Erythroblast (primary cell): ENCODE measurements at regions not wholly inside any gene's neighbourhood (a gene's known extent, or its start where the extent isn't known, plus 50 kb on each side); places are given as distances from the start of the nearest gene placed in this dataset.

Source experiments
- DNase-seq, 2 experiments: peaks; one replicate each; lab custom pipeline; 2025; lab: John Stamatoyannopoulos, UW
- GATA1 ChIP-seq: IDR thresholded peaks from 2 replicates; pipeline ENCODE4 v1.6.1; 2011; ENCODE audit warnings: low read depth, mild to moderate bottlenecking, control low read depth, low read length, moderate library complexity
- POLR2A ChIP-seq: IDR thresholded peaks from 2 replicates; pipeline ENCODE4 v1.6.1; 2011; ENCODE audit warnings: mild to moderate bottlenecking, low read length

DNA sequence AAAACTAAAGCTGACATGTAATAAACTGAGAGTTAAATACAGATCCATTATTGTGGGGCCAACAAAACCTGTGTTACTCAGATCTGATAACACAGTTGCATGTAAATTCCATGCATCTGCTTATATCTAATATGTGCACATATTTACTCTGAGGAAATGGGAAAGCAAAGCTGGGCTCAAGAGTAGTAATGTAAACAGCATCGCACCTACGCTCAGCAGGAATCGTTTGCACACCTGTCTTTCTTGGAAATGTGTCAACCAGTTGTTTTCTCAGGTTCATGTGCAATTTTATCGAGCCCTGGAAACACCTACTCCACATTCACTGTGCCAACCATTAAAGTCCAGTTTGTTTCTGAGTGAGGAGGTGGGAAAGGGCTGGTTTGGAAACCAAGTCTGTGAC, 80.3 kb upstream of the CNKSR3 start:
- DNase-seq: no peak
- TF ChIP-seq GATA1 (no peak), POLR2A (no peak)

DNA sequence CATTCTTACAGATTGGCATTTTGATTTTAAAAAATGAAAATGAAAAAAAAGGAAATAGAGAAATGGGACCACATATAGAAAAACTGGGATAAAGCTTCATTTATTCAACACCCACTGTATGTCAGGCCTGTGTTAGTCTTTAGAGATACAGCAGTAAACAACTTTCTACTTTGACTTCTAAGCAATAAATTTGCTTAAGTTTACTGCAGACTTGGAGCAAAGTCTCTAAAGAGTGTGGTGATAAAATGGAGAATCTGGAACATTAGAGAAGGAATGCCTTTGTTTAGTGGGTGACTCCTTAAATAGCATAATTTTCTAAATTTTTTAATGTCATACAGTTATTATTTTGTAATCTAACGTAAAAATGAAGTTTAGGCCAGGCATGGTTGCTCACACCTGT, 80.7 kb upstream of the CNKSR3 start:
- TF ChIP-seq POLR2A (no peak), GATA1 (no peak)

DNA sequence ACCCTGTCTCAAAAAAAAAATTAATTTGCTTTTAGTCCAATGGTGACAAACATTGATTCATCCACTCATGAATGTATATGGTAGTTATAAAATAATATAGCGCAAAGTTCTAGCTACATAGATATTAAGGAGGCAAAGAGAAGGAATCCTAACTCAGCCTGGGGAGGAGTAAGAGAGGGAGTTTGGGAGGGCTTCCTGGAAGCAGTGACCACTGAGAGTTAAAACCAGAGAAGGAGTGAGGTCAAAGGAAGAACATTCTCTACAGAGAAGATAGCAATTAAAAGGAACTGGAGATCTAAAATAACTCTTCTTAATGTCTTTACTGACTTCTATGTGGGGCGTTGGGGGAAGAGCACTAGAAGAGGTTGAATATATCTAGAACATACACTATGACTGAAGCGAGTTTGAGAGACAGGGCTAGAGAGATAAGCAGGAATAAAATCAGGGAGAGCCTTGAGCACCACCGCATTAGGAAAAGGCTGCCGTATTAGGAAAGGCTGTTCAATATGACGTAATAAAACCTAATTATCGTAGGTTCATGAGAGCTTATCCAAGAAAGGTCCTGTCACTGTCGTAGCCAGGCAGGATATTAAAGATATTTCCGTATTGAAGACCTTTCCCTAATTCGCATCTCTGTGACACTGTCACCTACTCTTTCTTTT, 81.8 kb upstream of the CNKSR3 start:
- TF ChIP-seq POLR2A (no peak), GATA1 (no peak)
- no peak for DNase-seq

More for the DNA sequence above, 80.7 kb upstream of the CNKSR3 start:
- DNase-seq: no peak

DNA sequence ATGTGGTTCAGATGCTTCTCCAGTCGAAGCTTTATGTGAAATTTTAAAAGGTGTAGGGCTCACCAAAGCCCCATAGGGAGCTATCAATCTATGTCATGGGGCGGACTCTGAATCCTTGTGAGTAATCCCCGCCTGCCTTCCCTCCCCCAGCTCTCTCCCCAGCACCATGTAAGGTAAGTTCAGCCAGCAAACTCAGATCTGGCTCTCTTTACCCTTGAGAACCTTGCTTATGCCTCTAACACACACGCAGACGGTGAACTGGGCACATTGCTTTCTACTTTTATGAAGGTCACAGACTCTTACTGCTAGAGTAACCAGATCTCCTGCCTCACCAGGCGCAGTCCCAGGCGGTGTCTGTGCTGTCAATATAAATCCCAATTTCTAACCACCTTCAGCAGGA, 82.6 kb upstream of the CNKSR3 start:
- no peak for TF ChIP-seq POLR2A
- no peak for TF ChIP-seq GATA1
- DNase-seq: no peak

DNA sequence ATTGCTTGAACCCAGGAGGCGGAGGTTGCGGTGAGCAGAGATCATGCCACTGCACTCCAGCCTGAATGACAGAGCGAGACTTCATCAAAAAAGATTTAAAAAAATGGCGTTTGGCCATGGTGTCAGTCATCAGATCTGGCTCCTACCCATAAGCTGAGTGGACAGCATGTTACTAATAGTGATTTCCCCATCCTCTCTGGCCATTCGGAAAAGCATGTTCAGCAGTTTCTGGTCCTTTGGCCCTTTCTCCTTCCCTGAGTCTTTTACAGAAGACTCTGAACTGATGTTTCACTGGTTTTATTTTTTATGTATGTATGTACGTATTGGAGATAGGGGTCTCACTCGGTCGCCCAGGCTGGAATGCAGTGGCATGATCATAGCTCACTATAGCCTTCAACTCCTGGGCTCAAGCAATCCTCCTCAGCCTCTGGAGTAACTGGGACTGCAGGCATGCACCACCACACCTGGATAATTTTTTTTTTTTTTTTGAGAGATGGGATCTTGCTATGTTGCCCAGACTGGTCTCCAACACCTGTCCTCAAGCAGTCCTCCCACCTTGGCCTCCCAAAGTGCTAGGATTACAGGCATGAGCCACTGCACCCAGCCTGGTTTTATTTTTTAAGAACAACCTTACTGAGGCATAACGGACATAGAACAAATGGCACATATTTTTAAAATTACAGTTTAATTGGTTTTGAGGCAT, 84.2 kb upstream of the CNKSR3 start:
- no peak for DNase-seq
- TF ChIP-seq POLR2A: no peak
- no peak for TF ChIP-seq GATA1

DNA sequence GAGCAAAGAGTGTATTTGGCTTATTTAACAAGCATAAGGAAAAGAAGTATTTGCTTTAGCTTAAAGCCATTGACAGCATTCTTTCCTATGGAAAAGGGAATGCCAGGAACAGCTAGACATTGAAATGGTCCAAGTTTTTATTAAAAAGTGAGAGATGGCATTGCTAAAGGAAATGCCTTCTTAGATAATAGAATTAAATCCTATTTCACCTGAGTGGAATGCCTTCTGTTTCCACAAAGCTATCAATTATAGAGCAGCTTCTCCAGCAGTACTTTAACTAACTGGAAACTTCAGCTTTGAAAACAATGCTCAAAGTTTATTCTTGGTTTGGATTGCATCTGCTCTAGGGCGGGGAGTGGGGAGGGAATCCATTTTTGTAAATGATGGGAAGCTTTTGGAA, 85.1 kb upstream of the CNKSR3 start:
- TF ChIP-seq GATA1: no peak
- TF ChIP-seq POLR2A: no peak
- DNase-seq: no peak

DNA sequence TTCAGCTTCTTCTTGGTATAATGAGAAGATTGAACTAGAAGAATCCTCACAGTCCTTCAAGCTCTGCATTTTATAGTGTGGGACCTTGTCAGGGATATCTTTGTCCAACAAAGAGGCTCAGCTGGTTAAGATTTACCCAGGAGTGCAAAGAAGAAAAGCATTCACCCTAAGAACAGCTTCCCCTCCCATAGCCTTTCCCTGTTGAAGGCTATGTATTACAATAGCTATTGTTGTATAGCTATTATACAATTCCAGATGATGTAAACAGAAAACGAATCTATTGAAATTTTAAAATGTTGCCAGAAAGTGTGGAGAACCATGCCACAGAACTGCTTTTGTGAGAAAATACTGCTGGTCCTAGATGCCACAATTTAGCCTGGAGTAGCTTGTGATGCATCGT, 85.5 kb upstream of the CNKSR3 start:
- DNase-seq: no peak

DNA sequence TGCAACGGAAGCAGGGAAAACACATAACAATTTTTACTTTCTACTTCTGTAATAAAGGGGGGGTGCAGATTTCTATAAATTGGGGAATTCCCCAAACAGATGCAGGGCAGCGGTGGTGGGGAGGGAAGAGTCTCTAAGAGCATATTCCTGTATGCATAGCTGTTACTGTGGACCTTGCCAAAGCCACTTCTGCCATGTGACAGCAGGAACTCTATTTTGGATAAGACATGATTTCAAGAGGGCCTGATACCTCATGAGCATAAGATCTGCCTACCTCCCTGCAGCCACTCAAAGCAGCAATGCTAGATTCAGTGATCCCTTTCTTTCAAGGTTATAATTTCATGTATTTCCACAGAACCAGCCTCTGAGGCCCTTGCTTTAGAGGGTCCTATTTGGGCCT, 86.2 kb upstream of the CNKSR3 start:
- no peak for TF ChIP-seq POLR2A
- DNase-seq: no peak

More for the DNA sequence above, 85.5 kb upstream of the CNKSR3 start:
- TF ChIP-seq POLR2A (no peak), GATA1 (no peak)

DNA sequence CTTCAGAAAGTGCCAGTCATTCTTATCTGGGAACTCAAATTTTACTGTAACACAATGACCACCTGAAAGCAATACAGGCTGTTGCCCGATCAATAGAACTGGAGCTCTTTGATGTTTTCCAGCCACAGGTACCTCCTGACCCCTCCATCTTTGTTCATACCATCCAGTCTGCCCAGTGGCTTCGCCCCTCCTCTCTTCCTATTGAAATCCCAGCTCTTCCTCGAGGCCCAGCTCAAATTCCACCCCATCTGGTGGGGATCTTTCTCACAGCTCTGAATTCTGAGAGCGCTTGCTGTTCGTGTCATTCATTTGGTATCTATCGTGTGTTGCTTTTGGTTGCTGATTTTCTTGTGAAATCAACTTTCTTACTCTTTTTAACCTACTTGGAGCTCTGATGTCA, 87.9 kb upstream of the CNKSR3 start:
- no peak for DNase-seq
- TF ChIP-seq POLR2A (no peak), GATA1 (no peak)

DNA sequence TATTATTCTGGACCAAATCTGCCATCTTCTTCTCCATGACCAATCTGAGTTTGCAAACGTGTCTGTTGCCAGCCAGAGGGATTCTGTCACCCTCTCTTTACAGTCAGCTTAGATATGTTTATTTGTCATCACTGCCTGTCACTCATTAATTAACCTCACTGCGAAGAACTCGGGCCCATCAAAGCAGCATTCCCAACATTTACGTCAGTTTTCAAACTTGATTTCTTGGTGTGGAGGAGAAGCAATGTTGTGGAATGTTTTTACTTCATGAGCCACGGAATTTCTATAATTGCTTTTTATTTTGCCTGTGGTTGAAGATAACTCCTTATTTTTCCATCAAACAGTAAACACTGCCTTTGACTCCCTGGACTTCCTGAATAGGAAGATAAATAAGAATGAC, 91.8 kb upstream of the CNKSR3 start:
- TF ChIP-seq GATA1 (no peak), POLR2A (no peak)

DNA sequence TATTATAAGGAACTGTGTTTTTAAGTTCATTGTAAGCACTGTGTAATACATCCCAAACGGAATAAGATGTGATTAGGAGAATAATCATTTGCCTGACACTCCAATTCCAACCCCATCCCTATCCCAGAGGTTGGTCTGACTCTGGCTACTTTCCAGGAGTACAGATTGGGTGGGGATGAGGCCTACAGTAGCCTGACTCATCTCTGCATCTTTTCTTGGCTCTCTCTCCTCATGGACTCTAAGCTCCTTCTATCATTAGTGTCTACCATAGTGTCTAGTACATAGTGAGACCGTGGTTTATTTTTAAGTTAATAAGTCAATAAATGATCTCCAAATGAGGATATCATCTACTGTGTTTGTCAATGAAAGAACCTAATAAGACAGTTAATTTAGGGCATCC, 92.2 kb upstream of the CNKSR3 start:
- DNase-seq: no peak
- no peak for TF ChIP-seq POLR2A
- no peak for TF ChIP-seq GATA1

More for the DNA sequence above, 91.8 kb upstream of the CNKSR3 start:
- DNase-seq: no peak

DNA sequence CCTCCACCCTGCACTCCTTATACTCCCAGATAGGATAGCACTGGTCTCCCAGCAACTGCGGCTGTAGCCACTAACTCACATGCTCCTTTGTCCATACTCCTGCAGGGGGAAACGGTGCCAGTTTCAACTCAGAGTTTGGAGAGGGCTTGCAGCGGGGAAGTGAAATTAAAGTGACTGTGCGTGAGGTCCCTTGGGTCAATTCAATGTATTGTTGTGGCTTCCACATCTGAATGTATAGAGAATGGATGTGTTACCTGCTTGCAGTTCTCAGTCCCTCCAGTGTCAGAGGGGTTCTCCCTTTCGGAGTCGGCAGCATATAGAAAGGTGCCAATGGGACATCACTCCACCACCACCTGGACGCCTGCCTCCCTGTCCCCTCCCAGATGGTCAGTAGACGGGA, 93.6 kb upstream of the CNKSR3 start:
- TF ChIP-seq POLR2A (no peak), GATA1 (no peak)
- DNase-seq: no peak

DNA sequence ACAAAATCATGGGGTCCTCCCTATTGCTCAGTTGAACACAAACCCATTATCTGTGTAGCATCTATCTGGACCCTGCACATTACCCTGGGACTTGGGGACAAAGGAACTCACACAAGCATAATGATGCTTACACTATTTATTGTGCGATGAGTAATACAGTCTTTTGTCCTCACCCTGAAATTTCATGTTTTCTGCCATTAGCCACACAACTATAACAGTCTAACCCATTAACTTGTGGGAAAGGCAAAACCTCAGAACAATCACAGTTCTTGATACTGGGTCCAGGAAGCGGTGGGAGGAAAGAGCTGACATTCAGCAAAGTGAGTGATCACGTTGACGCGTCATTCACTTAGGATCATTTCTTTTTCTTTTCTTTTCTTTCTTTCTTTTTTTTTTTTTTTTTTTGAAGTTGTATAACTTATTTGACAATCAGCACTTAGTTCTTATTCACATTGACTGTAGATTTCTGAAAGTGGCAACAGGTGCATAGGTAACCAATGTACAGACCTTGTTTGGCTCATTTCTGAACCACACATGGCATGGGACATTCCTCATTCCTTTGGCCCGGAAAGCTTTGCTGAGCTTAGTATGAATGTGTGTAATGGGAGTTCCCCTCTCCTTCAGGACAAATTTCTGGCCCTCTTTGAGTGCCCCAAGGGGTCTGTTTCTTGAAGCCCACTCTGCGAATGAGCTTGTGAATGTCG, 94.8 kb upstream of the CNKSR3 start:
- no peak for TF ChIP-seq POLR2A
- TF ChIP-seq GATA1: no peak
- DNase-seq: no peak

DNA sequence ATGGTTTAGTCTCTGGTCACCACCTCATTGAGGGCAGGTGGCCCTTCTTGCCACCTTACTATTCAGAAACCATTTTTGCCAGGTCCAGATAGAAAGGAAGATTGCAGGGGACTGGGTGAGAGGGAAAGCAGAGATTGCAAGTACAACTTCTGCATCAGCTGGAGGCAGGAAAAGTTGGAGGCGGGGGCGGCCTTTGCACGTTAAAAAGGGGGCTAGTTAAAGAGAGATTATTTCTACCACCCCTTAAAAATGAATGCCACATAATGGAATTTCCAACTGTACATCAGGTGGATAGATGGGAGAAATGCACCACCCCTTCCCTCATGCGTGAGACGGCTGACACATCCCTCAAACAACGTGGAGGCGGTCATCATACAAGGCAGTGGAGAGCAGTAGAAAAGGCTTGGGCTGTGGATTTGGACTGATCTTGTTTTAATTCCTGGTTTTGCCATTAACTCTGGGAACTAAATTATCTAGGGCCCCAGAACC, 95.4 kb upstream of the CNKSR3 start:
- TF ChIP-seq GATA1 (no peak), POLR2A (no peak)
- DNase-seq: no peak
